Stimulated activated naive B cell treated with anti-CD40 and anti-IgM and Interleukin-4, amounts not matched to agents 10 μg/mL and 1 μg/mL and 100 μg/mL, for 72 hours (primary cell): ENCODE measurements at regions not wholly inside any gene's neighbourhood (a gene's known extent, or its start where the extent isn't known, plus 50 kb on each side); places are given as distances from the start of the nearest gene placed in this dataset.

Experiments
- ATAC-seq, 2 donors: fragments of 150-1000 bp; cut with Tn5 transposase; replicated peaks; 2 replicates each; pipeline ENCODE4 v1.10.0; 2021; ENCODE audit warnings: moderate library complexity in 1 of 2
- DNase-seq: peaks from one replicate; pipeline ENCODE4 v3.0.0; 2021
- H3K27ac Mint-ChIP-seq: one replicate; pipeline ENCODE4 v1.8.0; 2022; ENCODE audit warnings: mild to moderate bottlenecking, mixed read lengths
- H3K27me3 Mint-ChIP-seq, 2 donors: one replicate each; pipeline ENCODE4 v1.8.0; 2022; ENCODE audit warnings: mixed read lengths in 2 of 2
- H3K36me3 Mint-ChIP-seq, 2 donors: one replicate each; pipeline ENCODE4 v1.8.0; 2022; ENCODE audit warnings: mixed read lengths in 2 of 2, mild to moderate bottlenecking in 1 of 2
- H3K4me1 Mint-ChIP-seq, 2 donors: one replicate each; pipeline ENCODE4 v1.8.0; 2022; ENCODE audit warnings: mixed read lengths in 2 of 2, mild to moderate bottlenecking in 1 of 2
- H3K4me3 Mint-ChIP-seq, 2 donors: one replicate each; pipeline ENCODE4 v1.8.0; 2022; ENCODE audit warnings: mild to moderate bottlenecking in 2 of 2, mixed read lengths in 2 of 2, moderate library complexity in 1 of 2
- H3K9me3 Mint-ChIP-seq, 2 donors: one replicate each; pipeline ENCODE4 v1.8.0; 2022; ENCODE audit warnings: mixed read lengths in 2 of 2, mild to moderate bottlenecking in 1 of 2

DNA sequence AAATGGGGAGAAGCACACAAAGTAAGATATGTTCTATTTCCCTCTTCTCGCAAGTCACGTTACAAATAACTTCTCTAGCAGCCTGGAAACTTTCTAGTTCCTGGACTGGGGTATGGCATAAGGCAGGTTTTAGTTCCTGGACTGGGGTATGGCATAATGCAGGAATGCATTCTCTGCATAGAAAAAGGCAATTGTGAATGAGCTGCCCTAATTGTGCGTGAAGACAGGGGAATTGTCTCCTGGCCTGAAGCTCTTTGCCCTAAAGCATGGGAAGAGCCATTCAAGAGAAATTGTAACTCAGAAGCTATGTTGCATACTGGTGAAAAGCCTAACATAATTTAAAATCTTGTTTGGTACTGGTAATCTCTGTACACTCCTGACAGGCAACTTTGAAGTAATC lies 54.3 kb upstream of the CBLB start:
- ATAC-seq (no peak), DNase-seq (no peak)
- H3K27ac Mint-ChIP-seq = no peak overlapping the region
- peaks cover 8 to 12% of the 10 kb centered on the region in 2 donors for H3K9me3 Mint-ChIP-seq
- no peaks in the 10 kb centered on the region for H3K4me1 Mint-ChIP-seq
- H3K27me3 Mint-ChIP-seq = no peaks in the 10 kb centered on the region
- no peak overlapping the region for H3K4me3 Mint-ChIP-seq
- peaks cover 6% of the 10 kb centered on the region in 2 donors for H3K36me3 Mint-ChIP-seq

DNA sequence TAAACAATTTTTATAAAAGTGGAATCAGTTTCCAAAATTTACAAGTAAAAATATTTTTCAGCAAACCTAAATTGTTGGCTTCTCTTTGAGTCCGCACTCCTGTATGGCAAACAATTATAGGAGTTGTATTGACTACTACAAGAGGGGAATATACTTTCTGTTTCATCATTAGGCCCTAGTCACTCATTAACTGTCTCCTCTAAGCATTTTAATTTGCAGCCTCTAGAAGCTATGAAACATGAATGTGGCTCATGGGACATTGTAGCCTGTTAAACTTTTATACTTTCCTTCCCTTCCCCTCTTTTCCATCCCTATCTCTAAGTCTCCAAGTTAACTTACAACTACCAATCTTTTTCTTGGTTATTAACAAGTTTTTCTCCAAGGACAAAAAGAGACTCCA lies 58.9 kb upstream of the CBLB start:
- H3K27me3 Mint-ChIP-seq = no peaks in the 10 kb centered on the region
- ATAC-seq = no peak
- no peaks in the 10 kb centered on the region for H3K36me3 Mint-ChIP-seq
- H3K4me3 Mint-ChIP-seq = no peak overlapping the region
- no peak for DNase-seq
- no peaks in the 10 kb centered on the region for H3K4me1 Mint-ChIP-seq
- no peaks in the 10 kb centered on the region for H3K9me3 Mint-ChIP-seq
- H3K27ac Mint-ChIP-seq = no peak overlapping the region

GRCh38 chr3:105930733-105931132 lies 61.9 kb upstream of the CBLB start:
- Mint-ChIP-seq H3K36me3 (no peaks in the 10 kb centered on the region), H3K9me3 (no peaks in the 10 kb centered on the region), H3K27ac (no peak overlapping the region), H3K4me3 (no peak overlapping the region), H3K27me3 (no peaks in the 10 kb centered on the region), H3K4me1 (no peaks in the 10 kb centered on the region)
- no peak for ATAC-seq
- DNase-seq = no peak

GRCh38 chr3:105931500-105931899 lies 62.7 kb upstream of the CBLB start:
- ATAC-seq (no peak), DNase-seq (no peak)
- no peak overlapping the region for H3K27ac Mint-ChIP-seq
- no peaks in the 10 kb centered on the region for H3K4me1 Mint-ChIP-seq
- no peak overlapping the region for H3K4me3 Mint-ChIP-seq
- peaks cover 0 to 2% of the 10 kb centered on the region in 2 donors for H3K9me3 Mint-ChIP-seq
- no peaks in the 10 kb centered on the region for H3K36me3 Mint-ChIP-seq
- H3K27me3 Mint-ChIP-seq = no peaks in the 10 kb centered on the region

- no peak overlapping the region for H3K4me3 Mint-ChIP-seq
- DNase-seq (no peak), ATAC-seq (no peak)
- H3K27ac Mint-ChIP-seq = no peak overlapping the region
- peaks cover 0 to 2% of the 10 kb centered on the region in 2 donors for H3K9me3 Mint-ChIP-seq
- no peaks in the 10 kb centered on the region for H3K36me3 Mint-ChIP-seq
- no peaks in the 10 kb centered on the region for H3K4me1 Mint-ChIP-seq
- no peaks in the 10 kb centered on the region for H3K27me3 Mint-ChIP-seq
Measured at GRCh38 chr3:105933871-105934270, 65.1 kb upstream of the CBLB start.

DNA sequence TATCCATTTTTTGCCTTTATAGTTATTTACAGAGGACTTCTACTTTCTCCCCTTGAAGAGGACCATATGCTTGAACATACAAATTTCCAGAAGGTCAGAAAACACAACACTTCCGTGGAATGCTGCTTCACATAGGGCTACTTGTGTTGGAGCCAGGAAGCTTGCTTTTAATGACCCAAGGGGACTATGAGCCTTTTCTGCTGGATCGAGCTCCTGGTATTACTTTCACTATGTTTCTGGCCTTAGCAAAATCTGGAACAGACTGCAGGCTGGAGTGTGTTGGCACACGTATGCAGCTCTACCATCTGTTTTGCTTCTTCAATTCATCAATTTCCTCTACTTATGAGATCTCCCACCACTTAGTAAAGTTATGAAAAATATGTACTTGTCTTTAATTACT lies 69.3 kb upstream of the CBLB start:
- DNase-seq = no peak
- no peak overlapping the region for H3K27ac Mint-ChIP-seq
- no peak overlapping the region for H3K4me3 Mint-ChIP-seq
- no peak for ATAC-seq
- H3K9me3 Mint-ChIP-seq = peaks cover 0 to 2% of the 10 kb centered on the region in 2 donors
- no peaks in the 10 kb centered on the region for H3K4me1 Mint-ChIP-seq
- H3K27me3 Mint-ChIP-seq = no peaks in the 10 kb centered on the region
- no peaks in the 10 kb centered on the region for H3K36me3 Mint-ChIP-seq

- ATAC-seq (no peak), DNase-seq (no peak)
- H3K27ac Mint-ChIP-seq = no peak overlapping the region
- peaks cover 0 to 2% of the 10 kb centered on the region in 2 donors for H3K9me3 Mint-ChIP-seq
- no peak overlapping the region for H3K4me3 Mint-ChIP-seq
- no peaks in the 10 kb centered on the region for H3K4me1 Mint-ChIP-seq
- no peaks in the 10 kb centered on the region for H3K36me3 Mint-ChIP-seq
- no peaks in the 10 kb centered on the region for H3K27me3 Mint-ChIP-seq
Measured at GRCh38 chr3:105938806-105939205, 70.0 kb upstream of the CBLB start.

DNA sequence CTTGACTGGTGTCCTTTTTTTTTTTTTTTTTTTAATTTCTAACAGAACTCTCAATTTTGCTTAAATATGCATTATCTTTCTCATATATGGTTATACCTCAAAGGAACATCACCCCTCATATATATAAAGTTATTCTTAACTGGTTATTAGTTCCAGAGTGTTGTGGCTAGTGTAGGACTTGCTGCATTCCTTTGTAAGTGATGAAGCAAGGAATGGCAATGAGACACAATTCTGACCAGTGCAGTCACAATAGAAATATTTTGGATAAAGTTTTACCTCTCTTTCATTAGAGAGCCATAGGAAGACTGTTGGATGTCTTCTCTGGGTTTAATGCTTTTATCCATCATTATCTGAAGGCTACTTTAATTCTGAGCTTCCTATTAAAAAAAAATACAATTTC lies 75.5 kb upstream of the CBLB start:
- Mint-ChIP-seq H3K4me1 (no peaks in the 10 kb centered on the region), H3K27me3 (no peaks in the 10 kb centered on the region), H3K9me3 (no peaks in the 10 kb centered on the region), H3K4me3 (no peak overlapping the region), H3K27ac (no peak overlapping the region), H3K36me3 (no peaks in the 10 kb centered on the region)
- ATAC-seq (no peak), DNase-seq (no peak)

DNA sequence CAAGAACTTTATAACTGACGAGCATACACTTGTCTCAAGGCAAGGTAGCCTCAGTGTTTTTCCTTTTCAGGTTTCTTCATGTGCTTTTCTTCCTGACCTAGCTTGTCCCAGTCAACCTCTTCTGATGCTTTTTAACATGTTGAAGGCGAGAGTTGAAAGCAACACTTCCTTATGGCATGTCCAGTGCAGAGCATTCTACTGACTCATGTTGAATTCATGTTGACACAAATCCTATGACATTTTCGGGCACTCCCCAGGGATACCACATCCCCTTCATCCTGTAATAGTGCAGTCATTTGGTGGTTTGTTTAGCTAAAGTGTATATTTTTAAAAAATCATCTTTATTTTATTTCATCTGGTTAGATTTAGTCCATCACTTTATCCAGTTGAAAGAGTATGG lies 75.9 kb upstream of the CBLB start:
- DNase-seq = no peak
- H3K27me3 Mint-ChIP-seq = no peaks in the 10 kb centered on the region
- no peak for ATAC-seq
- no peaks in the 10 kb centered on the region for H3K4me1 Mint-ChIP-seq
- no peak overlapping the region for H3K27ac Mint-ChIP-seq
- H3K36me3 Mint-ChIP-seq = no peaks in the 10 kb centered on the region
- H3K4me3 Mint-ChIP-seq = no peak overlapping the region
- no peaks in the 10 kb centered on the region for H3K9me3 Mint-ChIP-seq

GRCh38 chr3:105948101-105948500 lies 79.3 kb upstream of the CBLB start:
- DNase-seq (no peak), ATAC-seq (no peak)
- Mint-ChIP-seq H3K27ac (no peak overlapping the region), H3K36me3 (no peaks in the 10 kb centered on the region), H3K4me1 (no peaks in the 10 kb centered on the region), H3K9me3 (peaks cover 0 to 2% of the 10 kb centered on the region in 2 donors), H3K4me3 (no peak overlapping the region), H3K27me3 (no peaks in the 10 kb centered on the region)

GRCh38 chr3:105950881-105951600 lies 82.2 kb upstream of the CBLB start:
- no peak for DNase-seq
- Mint-ChIP-seq H3K36me3 (peaks cover 0 to 2% of the 10 kb centered on the region in 2 donors), H3K27ac (no peak overlapping the region), H3K9me3 (peaks cover 2 to 4% of the 10 kb centered on the region in 2 donors), H3K4me3 (no peak overlapping the region), H3K27me3 (no peaks in the 10 kb centered on the region), H3K4me1 (no peaks in the 10 kb centered on the region)
- ATAC-seq = no peak

DNA sequence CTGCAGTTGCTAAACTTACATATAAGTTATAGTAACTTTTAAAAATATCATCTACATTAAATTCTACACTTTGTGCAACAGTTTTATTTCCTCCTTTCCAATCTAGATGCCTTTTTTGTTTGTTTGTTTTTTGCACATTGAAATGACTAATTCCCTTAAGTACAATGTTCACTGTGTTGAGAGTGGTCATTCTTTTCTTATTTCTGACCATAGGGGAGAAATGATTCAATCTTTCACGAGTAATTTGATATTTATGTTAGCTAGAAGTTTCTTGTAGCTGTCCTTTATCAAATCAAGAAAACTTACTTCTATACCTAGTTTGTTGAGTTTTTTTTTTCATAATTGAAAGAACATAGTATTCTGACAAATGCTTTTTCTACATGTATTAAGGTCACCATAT lies 85.0 kb upstream of the CBLB start:
- no peak for ATAC-seq
- peaks cover 4% of the 10 kb centered on the region in 2 donors for H3K9me3 Mint-ChIP-seq
- no peak overlapping the region for H3K27ac Mint-ChIP-seq

DNA sequence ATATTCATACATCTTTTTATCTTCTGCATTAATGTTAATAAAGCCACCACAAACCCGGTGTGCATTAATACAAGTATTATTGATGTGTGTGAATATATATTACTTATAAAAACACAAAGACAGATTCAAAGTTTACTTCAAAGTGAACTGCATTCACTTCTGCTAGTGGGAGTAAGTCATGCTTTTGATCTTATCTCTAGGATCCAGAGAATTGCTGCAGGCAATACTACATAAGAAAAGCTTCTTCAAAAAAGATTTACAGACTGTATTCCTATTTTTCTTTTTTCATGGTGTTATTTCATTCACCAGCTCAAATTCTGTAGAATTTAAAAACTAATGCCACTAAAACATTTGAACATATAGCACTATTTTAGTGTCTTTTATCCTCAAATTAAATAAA lies 87.5 kb upstream of the CBLB start:
- no peaks in the 10 kb centered on the region for H3K27me3 Mint-ChIP-seq
- peaks cover 4% of the 10 kb centered on the region in 2 donors for H3K9me3 Mint-ChIP-seq
- peaks cover 0 to 2% of the 10 kb centered on the region in 2 donors for H3K36me3 Mint-ChIP-seq
- H3K4me3 Mint-ChIP-seq = no peak overlapping the region
- no peak overlapping the region for H3K27ac Mint-ChIP-seq
- DNase-seq (no peak), ATAC-seq (no peak)
- H3K4me1 Mint-ChIP-seq = no peaks in the 10 kb centered on the region

More for the DNA sequence above, 85.0 kb upstream of the CBLB start:
- Mint-ChIP-seq H3K36me3 (peaks cover 0 to 2% of the 10 kb centered on the region in 2 donors), H3K4me1 (no peaks in the 10 kb centered on the region), H3K27me3 (no peaks in the 10 kb centered on the region), H3K4me3 (no peak overlapping the region)
- no peak for DNase-seq

DNA sequence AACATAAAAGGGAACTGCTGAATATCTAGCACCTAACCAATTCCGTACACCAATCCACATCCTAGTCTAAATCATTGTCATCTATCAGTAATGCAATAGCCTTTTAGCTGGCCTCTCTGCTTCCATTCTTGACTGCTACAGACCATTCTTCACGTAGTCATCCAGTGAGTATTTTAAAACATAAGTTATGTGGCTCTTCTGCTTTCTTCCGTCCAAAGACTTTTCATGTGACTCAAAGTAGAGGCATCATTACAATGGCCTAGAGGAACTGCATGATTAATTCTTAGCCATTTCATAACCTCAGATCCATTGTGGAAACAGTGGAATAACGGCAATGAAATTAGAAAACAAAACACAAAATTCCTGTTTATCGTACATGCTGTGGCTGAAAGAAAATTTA lies 88.9 kb upstream of the CBLB start:
- no peak overlapping the region for H3K27ac Mint-ChIP-seq
- DNase-seq = no peak
- ATAC-seq = no peak
- peaks cover 4% of the 10 kb centered on the region in 2 donors for H3K9me3 Mint-ChIP-seq
- no peaks in the 10 kb centered on the region for H3K27me3 Mint-ChIP-seq
- no peak overlapping the region for H3K4me3 Mint-ChIP-seq
- peaks cover 0 to 2% of the 10 kb centered on the region in 2 donors for H3K36me3 Mint-ChIP-seq
- H3K4me1 Mint-ChIP-seq = no peaks in the 10 kb centered on the region

- Mint-ChIP-seq H3K4me1 (no peaks in the 10 kb centered on the region), H3K36me3 (peaks cover 0 to 2% of the 10 kb centered on the region in 2 donors), H3K9me3 (peaks cover 4% of the 10 kb centered on the region in 2 donors), H3K4me3 (no peak overlapping the region), H3K27ac (no peak overlapping the region), H3K27me3 (no peaks in the 10 kb centered on the region)
- ATAC-seq (no peak), DNase-seq (no peak)
Measured at GRCh38 chr3:105958237-105959000, 89.6 kb upstream of the CBLB start.
